Germinal center (tissue), 1 donor: ENCODE measurements at regions not wholly inside any gene's neighbourhood (a gene's known extent, or its start where the extent isn't known, plus 50 kb on each side); places are given as distances from the start of the nearest gene placed in this dataset.
"Not testable (repeated sequence)": the region's sequence is repeated elsewhere in the genome, so short reads cannot be mapped to it uniquely, and the experiment has no call there.

Experiments used
- DNase-seq: peaks from one replicate; pipeline ENCODE4 v3.0.0; 2012; ENCODE audit warnings: mixed read lengths, low spot score

- DNase-seq: no peak
These were observed 84.2 kb upstream of the FGGY start for GRCh38 chr1:59212706-59213105.

GRCh38 chr1:59214248-59215208 lies 82.4 kb upstream of the FGGY start:
- no peak for DNase-seq

- no peak for DNase-seq
These were observed 81.1 kb upstream of the FGGY start for GRCh38 chr1:59215766-59216291.

- not testable (repeated sequence) for DNase-seq
These were observed 79.5 kb upstream of the FGGY start for GRCh38 chr1:59217439-59217838.

- no peak for DNase-seq
These were observed 78.2 kb upstream of the FGGY start for GRCh38 chr1:59218521-59219236.

- DNase-seq: no peak
These were observed 77.0 kb upstream of the FGGY start for GRCh38 chr1:59219916-59220315.

- no peak for DNase-seq
These were observed 76.5 kb upstream of the FGGY start for GRCh38 chr1:59220356-59220755.

- no peak for DNase-seq
These were observed 73.7 kb upstream of the FGGY start for GRCh38 chr1:59223198-59223597.

GRCh38 chr1:59223989-59224634 lies 72.8 kb upstream of the FGGY start:
- DNase-seq: no peak

GRCh38 chr1:59225594-59226316 lies 71.1 kb upstream of the FGGY start:
- no peak for DNase-seq

- DNase-seq: no peak
These were observed 67.8 kb upstream of the FGGY start for GRCh38 chr1:59229138-59229537.

GRCh38 chr1:59230622-59231021 lies 66.3 kb upstream of the FGGY start:
- no peak for DNase-seq

- DNase-seq: no peak
These were observed 64.7 kb upstream of the FGGY start for GRCh38 chr1:59232216-59232615.

- DNase-seq: no peak
These were observed 63.5 kb upstream of the FGGY start for GRCh38 chr1:59233444-59233843.

- DNase-seq: no peak
These were observed 60.0 kb upstream of the FGGY start for GRCh38 chr1:59236721-59237545.

GRCh38 chr1:59237900-59238299 lies 59.0 kb upstream of the FGGY start:
- no peak for DNase-seq

- no peak for DNase-seq
These were observed 58.5 kb upstream of the FGGY start for GRCh38 chr1:59238333-59238934.

GRCh38 chr1:59238993-59239392 lies 57.9 kb upstream of the FGGY start:
- no peak for DNase-seq

GRCh38 chr1:59241909-59242308 lies 55.0 kb upstream of the FGGY start:
- DNase-seq: no peak

- no peak for DNase-seq
These were observed 54.5 kb upstream of the FGGY start for GRCh38 chr1:59242370-59242769.
